ENCODE measurements at regions not wholly inside any gene's neighbourhood (a gene's known extent, or its start where the extent isn't known, plus 50 kb on each side); places are given as distances from the start of the nearest gene placed in this dataset.

- ChIA-PET CTCF (no interaction called here), POLR2A (no interaction called here)
- Mint-ChIP-seq H3K4me1 (no peaks in the 10 kb centered on the region), H3K9me3 (no peaks in the 10 kb centered on the region), H3K27me3 (peaks cover 11% of the 10 kb centered on the region), H3K36me3 (ENCODE audit: low read depth) (no peaks in the 10 kb centered on the region), H3K4me3 (no peak overlapping the region), H3K27ac (no peak overlapping the region)
- no peak for DNase-seq
- no peak for ATAC-seq (ENCODE audit: low read depth)
- TF ChIP-seq CTCF (IDR thresholded peaks at IDR 0.05): no peak
- intact Hi-C loops (cut with micrococcal nuclease): no loop called here
Observed at GRCh38 chr15:62591842-62592838, 427.1 kb upstream of the C2CD4B start.

GRCh38 chr15:62592920-62593319 is 427.8 kb upstream of the C2CD4B start:
- DNase-seq (no peak), ATAC-seq (ENCODE audit: low read depth) (no peak)
- no peaks in the 10 kb centered on the region for H3K36me3 Mint-ChIP-seq (ENCODE audit: low read depth)
- no peaks in the 10 kb centered on the region for H3K4me1 Mint-ChIP-seq
- H3K27ac Mint-ChIP-seq: no peak overlapping the region
- H3K9me3 Mint-ChIP-seq: no peaks in the 10 kb centered on the region
- CTCF ChIA-PET: no interaction called here
- intact Hi-C loops (cut with micrococcal nuclease): no loop called here
- H3K27me3 Mint-ChIP-seq: peaks cover 11% of the 10 kb centered on the region
- POLR2A ChIA-PET: no interaction called here
- H3K4me3 Mint-ChIP-seq: no peak overlapping the region
- TF ChIP-seq CTCF (IDR thresholded peaks at IDR 0.05): no peak

GRCh38 chr15:62593681-62594399 is 428.8 kb upstream of the C2CD4B start:
- H3K27me3 Mint-ChIP-seq: peaks cover 11% of the 10 kb centered on the region
- no peak for ATAC-seq (ENCODE audit: low read depth)
- no peak overlapping the region for H3K27ac Mint-ChIP-seq
- no peaks in the 10 kb centered on the region for H3K36me3 Mint-ChIP-seq (ENCODE audit: low read depth)
- CTCF ChIA-PET: no interaction called here
- no peaks in the 10 kb centered on the region for H3K9me3 Mint-ChIP-seq
- H3K4me3 Mint-ChIP-seq: no peak overlapping the region
- no peak for TF ChIP-seq CTCF (IDR thresholded peaks at IDR 0.05)
- no peaks in the 10 kb centered on the region for H3K4me1 Mint-ChIP-seq
- no peak for DNase-seq
- intact Hi-C loops (cut with micrococcal nuclease): no loop called here
- POLR2A ChIA-PET: no interaction called here

GRCh38 chr15:62598217-62598616 is 433.1 kb upstream of the C2CD4B start:
- intact Hi-C loops (cut with micrococcal nuclease): no loop called here
- ChIA-PET CTCF (no interaction called here), POLR2A (no interaction called here)
- TF ChIP-seq CTCF (IDR thresholded peaks at IDR 0.05): no peak
- H3K27me3 Mint-ChIP-seq: peaks cover 8% of the 10 kb centered on the region
- H3K36me3 Mint-ChIP-seq (ENCODE audit: low read depth): no peaks in the 10 kb centered on the region
- DNase-seq (no peak), ATAC-seq (ENCODE audit: low read depth) (no peak)
- H3K27ac Mint-ChIP-seq: no peak overlapping the region
- no peaks in the 10 kb centered on the region for H3K4me1 Mint-ChIP-seq
- no peak overlapping the region for H3K4me3 Mint-ChIP-seq
- H3K9me3 Mint-ChIP-seq: no peaks in the 10 kb centered on the region
